Smooth muscle cell (in vitro differentiated cells): ENCODE measurements at regions not wholly inside any gene's neighbourhood (a gene's known extent, or its start where the extent isn't known, plus 50 kb on each side); places are given as distances from the start of the nearest gene placed in this dataset.
A peak's percentile ranks its signal among the peaks of the same experiment; 100 is the strongest.

ENCODE experiments used
- DNase-seq: peaks from one replicate; lab custom pipeline; 2025; ENCODE audit not compliant: unreplicated experiment; lab: John Stamatoyannopoulos, UW
- H2AFZ ChIP-seq: fragments of 200-600 bp; sonication (generic); 2 replicates; pipeline ENCODE4 v1.6.0; 2016; ENCODE audit warnings: antibody characterized with exemption, low read depth, mild to moderate bottlenecking
- H3F3A ChIP-seq: fragments of 200-600 bp; sonication (generic); 2 replicates; pipeline ENCODE4 v1.6.0; 2017; ENCODE audit warnings: antibody characterized with exemption, low read depth
- H3K27ac ChIP-seq: fragments of 200-600 bp; sonication (generic); 2 replicates; pipeline ENCODE4 v1.5.1; 2016; ENCODE audit warnings: low read depth, mild to moderate bottlenecking
- H3K27me3 ChIP-seq: fragments of 200-600 bp; sonication (generic); 2 replicates; pipeline ENCODE4 v1.6.1; 2016; ENCODE audit warnings: low read depth, mild to moderate bottlenecking
- H3K36me3 ChIP-seq: fragments of 200-600 bp; sonication (generic); 2 replicates; pipeline ENCODE4 v1.5.1; 2016; ENCODE audit warnings: low read depth
- H3K4me1 ChIP-seq: fragments of 200-600 bp; sonication (generic); 2 replicates; pipeline ENCODE4 v1.5.1; 2016; ENCODE audit warnings: low read depth
- H3K4me2 ChIP-seq: fragments of 200-600 bp; sonication (generic); 2 replicates; pipeline ENCODE4 v1.6.0; 2016; ENCODE audit warnings: mild to moderate bottlenecking
- H3K4me3 ChIP-seq: fragments of 200-600 bp; sonication (generic); 2 replicates; pipeline ENCODE4 v1.5.1; 2016; ENCODE audit warnings: mild to moderate bottlenecking
- H3K79me2 ChIP-seq: fragments of 200-600 bp; sonication (generic); 2 replicates; pipeline ENCODE4 v1.6.0; 2016; ENCODE audit warnings: low read depth, mild to moderate bottlenecking
- H3K9ac ChIP-seq: fragments of 200-600 bp; sonication (generic); 2 replicates; pipeline ENCODE4 v1.6.0; 2016; ENCODE audit warnings: low read depth
- H3K9me3 ChIP-seq: fragments of 200-600 bp; sonication (generic); replicated peaks from 2 replicates; pipeline ENCODE4 v1.5.1; 2016; ENCODE audit warnings: low read depth
- H4K20me1 ChIP-seq: fragments of 200-600 bp; sonication (generic); 2 replicates; pipeline ENCODE4 v1.6.0; 2016; ENCODE audit warnings: low read depth
- CTCF ChIP-seq: fragments of 200-600 bp; sonication (generic); IDR thresholded peaks from 2 replicates; pipeline ENCODE4 v1.5.1; 2017; ENCODE audit warnings: borderline replicate concordance, mild to moderate bottlenecking, antibody characterized with exemption; ENCODE audit not compliant: insufficient read depth, poor library complexity, severe bottlenecking
- WGBS: methylation state at CpG from one replicate; pipeline ENCODE4 v1.1.7; 2016; ENCODE audit warnings: low lambda C conversion rate; 5-methylcytosine and 5-hydroxymethylcytosine counted together

- no peaks in the 10 kb centered on the region for H3K9me3 ChIP-seq
- no peak overlapping the region for H2AFZ ChIP-seq
- H3K4me2 ChIP-seq: no peak overlapping the region
- no peaks in the 10 kb centered on the region for H3K79me2 ChIP-seq
- WGBS: 85% methylated on average over 4 of the region's 4 CpGs
- TF ChIP-seq CTCF: no peak
- H3K9ac ChIP-seq: no peak overlapping the region
- H3K4me1 ChIP-seq: no peaks in the 10 kb centered on the region
- H3K36me3 ChIP-seq: no peaks in the 10 kb centered on the region
- H4K20me1 ChIP-seq: no peaks in the 10 kb centered on the region
- no peak for DNase-seq
- no peak overlapping the region for H3K27ac ChIP-seq
- no peaks in the 10 kb centered on the region for H3F3A ChIP-seq
- H3K4me3 ChIP-seq: no peak overlapping the region
- no peaks in the 10 kb centered on the region for H3K27me3 ChIP-seq
Observed at GRCh38 chr11:59289356-59290181, 69.1 kb upstream of the OR5AN1 start.

- Histone ChIP-seq H3K4me3 (no peak overlapping the region), H3K27ac (no peak overlapping the region), H2AFZ (no peak overlapping the region), H3K4me1 (no peaks in the 10 kb centered on the region), H3K79me2 (no peaks in the 10 kb centered on the region), H3K4me2 (no peak overlapping the region), H3F3A (no peaks in the 10 kb centered on the region), H4K20me1 (no peaks in the 10 kb centered on the region), H3K27me3 (no peaks in the 10 kb centered on the region), H3K36me3 (no peaks in the 10 kb centered on the region), H3K9ac (no peak overlapping the region), H3K9me3 (no peaks in the 10 kb centered on the region)
- 75% methylated on average over 2 of the region's 2 CpGs for WGBS
- no peak for DNase-seq
- TF ChIP-seq CTCF: no peak
Observed at GRCh38 chr11:59285716-59286260, 72.9 kb upstream of the OR5AN1 start.

- H3K4me3 ChIP-seq: no peak overlapping the region
- no peaks in the 10 kb centered on the region for H3K4me1 ChIP-seq
- no peak for DNase-seq
- H3K79me2 ChIP-seq: no peaks in the 10 kb centered on the region
- peak overlapping the region; percentile 10 for H3K9ac ChIP-seq
- no peaks in the 10 kb centered on the region for H3K27me3 ChIP-seq
- H3K36me3 ChIP-seq: no peaks in the 10 kb centered on the region
- 45% methylated on average over 5 of the region's 5 CpGs for WGBS
- H3K27ac ChIP-seq: no peak overlapping the region
- no peaks in the 10 kb centered on the region for H3K9me3 ChIP-seq
- no peak for TF ChIP-seq CTCF
- H3F3A ChIP-seq: no peaks in the 10 kb centered on the region
- H2AFZ ChIP-seq: no peak overlapping the region
- H3K4me2 ChIP-seq: no peak overlapping the region
- no peaks in the 10 kb centered on the region for H4K20me1 ChIP-seq
Observed at GRCh38 chr11:59284773-59285129, 72.0 kb upstream of the MPEG1 start.
